Testis (tissue), 2 donors: ENCODE measurements at regions not wholly inside any gene's neighbourhood (a gene's known extent, or its start where the extent isn't known, plus 50 kb on each side); places are given as distances from the start of the nearest gene placed in this dataset.

ENCODE experiments used
- DNase-seq: peaks from one replicate; pipeline ENCODE4 v3.0.0-alpha.2; 2019
- H3K27ac ChIP-seq, 2 donors: fragments of 200-600 bp; sonication (generic); one replicate each; pipeline ENCODE4 v1.5.1; 2019
- H3K27me3 ChIP-seq: fragments of 200-600 bp; sonication (generic); one replicate; pipeline ENCODE4 v1.5.1; 2019
- H3K36me3 ChIP-seq: fragments of 200-600 bp; sonication (generic); one replicate; pipeline ENCODE4 v1.5.1; 2017; ENCODE audit warnings: low read depth; ENCODE audit errors: missing control alignments
- H3K4me1 ChIP-seq: fragments of 200-600 bp; sonication (generic); one replicate; pipeline ENCODE4 v1.5.1; 2019
- H3K4me3 ChIP-seq, 2 donors: fragments of 200-600 bp; sonication (generic); one replicate each; pipeline ENCODE4 v1.5.1; 2017 to 2019
- H3K9me3 ChIP-seq: fragments of 200-600 bp; sonication (generic); one replicate; pipeline ENCODE4 v1.5.1; 2017
- POLR2A ChIP-seq: fragments of 450-650 bp; IDR thresholded peaks from one replicate; pipeline ENCODE4 v1.6.1; 2017; ENCODE audit warnings: antibody characterized with exemption, mild to moderate bottlenecking, moderate library complexity
- WGBS, 2 donors: methylation state at CpG; one replicate each; pipeline ENCODE4 v1.1.5; 2018; 5-methylcytosine and 5-hydroxymethylcytosine counted together
- intact Hi-C: fragments of 100-400 bp; cut with DNase I; formaldehyde crosslinking; loops from one replicate; pipeline ENCODE4 v1.15.1; 2023; ENCODE audit warnings: low total_unique reads
- TF ChIP-seq, protein P1 (sequence below), 3 experiments: fragments of 450-650 bp in 2 of 3; fragments of 200-600 bp in 1 of 3; sonication (generic) in 1 of 3; IDR thresholded peaks; one replicate each; pipeline ENCODE4 v1.5.1; 2016 to 2019; ENCODE audit warnings: antibody characterized with exemption in 3 of 3, mild to moderate bottlenecking in 2 of 3, moderate library complexity in 1 of 3

DNA sequence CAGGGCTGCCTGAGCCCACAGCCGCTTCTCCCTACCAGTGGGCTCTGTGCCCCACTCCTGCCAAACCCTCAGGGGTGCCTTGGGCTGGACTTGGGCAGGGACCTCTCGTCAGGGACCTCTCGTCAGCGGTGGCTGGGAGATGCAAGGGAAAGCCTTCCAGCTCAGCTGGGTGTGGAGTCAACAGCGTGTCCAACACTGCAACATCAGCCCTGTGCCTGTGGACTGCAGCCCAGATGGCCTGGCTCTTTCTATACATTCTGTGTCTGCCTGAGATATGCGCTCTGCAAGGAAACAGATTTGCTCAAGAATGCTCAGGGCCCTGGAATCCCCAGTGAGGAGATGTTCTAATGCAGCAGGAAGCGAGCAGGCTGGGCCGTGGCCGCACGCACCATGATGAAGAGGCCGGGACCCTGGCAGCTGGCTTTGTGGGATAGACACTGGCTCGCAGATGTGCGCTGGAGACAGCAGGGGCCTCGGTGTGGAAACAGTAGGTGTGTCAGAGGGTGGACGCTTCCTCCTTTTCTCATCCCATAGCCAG is 85.0 kb upstream of the COL5A1 start:
- Histone ChIP-seq H3K9me3 (no peaks in the 10 kb centered on the region), H3K4me1 (no peaks in the 10 kb centered on the region), H3K27ac (no peak overlapping the region), H3K4me3 (no peak overlapping the region), H3K27me3 (no peaks in the 10 kb centered on the region), H3K36me3 (no peaks in the 10 kb centered on the region)
- DNase-seq: no peak
- TF ChIP-seq, protein P1, sequence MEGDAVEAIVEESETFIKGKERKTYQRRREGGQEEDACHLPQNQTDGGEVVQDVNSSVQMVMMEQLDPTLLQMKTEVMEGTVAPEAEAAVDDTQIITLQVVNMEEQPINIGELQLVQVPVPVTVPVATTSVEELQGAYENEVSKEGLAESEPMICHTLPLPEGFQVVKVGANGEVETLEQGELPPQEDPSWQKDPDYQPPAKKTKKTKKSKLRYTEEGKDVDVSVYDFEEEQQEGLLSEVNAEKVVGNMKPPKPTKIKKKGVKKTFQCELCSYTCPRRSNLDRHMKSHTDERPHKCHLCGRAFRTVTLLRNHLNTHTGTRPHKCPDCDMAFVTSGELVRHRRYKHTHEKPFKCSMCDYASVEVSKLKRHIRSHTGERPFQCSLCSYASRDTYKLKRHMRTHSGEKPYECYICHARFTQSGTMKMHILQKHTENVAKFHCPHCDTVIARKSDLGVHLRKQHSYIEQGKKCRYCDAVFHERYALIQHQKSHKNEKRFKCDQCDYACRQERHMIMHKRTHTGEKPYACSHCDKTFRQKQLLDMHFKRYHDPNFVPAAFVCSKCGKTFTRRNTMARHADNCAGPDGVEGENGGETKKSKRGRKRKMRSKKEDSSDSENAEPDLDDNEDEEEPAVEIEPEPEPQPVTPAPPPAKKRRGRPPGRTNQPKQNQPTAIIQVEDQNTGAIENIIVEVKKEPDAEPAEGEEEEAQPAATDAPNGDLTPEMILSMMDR (IDR thresholded peaks at IDR 0.05): no peak
- TF ChIP-seq POLR2A: no peak
- WGBS, 2 donors: 81 to 87% methylated on average over 8 to 15 of the region's 15 CpGs
- intact Hi-C loops: no loop called here

DNA sequence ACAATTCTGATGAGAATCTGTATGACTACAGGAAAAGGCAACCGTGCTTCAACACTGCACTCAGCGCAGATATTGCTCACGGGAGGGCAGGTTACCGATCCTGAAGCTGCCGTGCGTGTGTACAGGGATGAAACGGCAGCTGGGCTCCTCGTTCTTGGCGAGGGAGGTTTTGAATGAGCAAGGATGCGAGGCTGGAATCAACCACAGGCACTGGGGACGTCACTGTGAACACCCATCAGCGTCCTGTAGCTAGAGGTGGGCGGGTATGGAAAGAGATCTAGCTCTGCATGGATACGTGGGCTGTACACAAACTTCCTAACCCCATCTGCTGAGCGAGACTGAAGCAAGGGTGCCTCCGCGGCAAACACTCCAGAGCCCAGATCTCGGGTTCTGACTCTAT is 84.3 kb upstream of the COL5A1 start:
- Histone ChIP-seq H3K27me3 (no peaks in the 10 kb centered on the region), H3K4me1 (no peaks in the 10 kb centered on the region), H3K9me3 (no peaks in the 10 kb centered on the region), H3K4me3 (no peak overlapping the region), H3K36me3 (no peaks in the 10 kb centered on the region), H3K27ac (no peak overlapping the region)
- DNase-seq: no peak
- TF ChIP-seq, protein P1 (IDR thresholded peaks at IDR 0.05): no peak
- TF ChIP-seq POLR2A: no peak
- intact Hi-C loops: no loop called here
- 76 to 91% methylated on average over 18 of the region's 18 CpGs for WGBS, 2 donors

DNA sequence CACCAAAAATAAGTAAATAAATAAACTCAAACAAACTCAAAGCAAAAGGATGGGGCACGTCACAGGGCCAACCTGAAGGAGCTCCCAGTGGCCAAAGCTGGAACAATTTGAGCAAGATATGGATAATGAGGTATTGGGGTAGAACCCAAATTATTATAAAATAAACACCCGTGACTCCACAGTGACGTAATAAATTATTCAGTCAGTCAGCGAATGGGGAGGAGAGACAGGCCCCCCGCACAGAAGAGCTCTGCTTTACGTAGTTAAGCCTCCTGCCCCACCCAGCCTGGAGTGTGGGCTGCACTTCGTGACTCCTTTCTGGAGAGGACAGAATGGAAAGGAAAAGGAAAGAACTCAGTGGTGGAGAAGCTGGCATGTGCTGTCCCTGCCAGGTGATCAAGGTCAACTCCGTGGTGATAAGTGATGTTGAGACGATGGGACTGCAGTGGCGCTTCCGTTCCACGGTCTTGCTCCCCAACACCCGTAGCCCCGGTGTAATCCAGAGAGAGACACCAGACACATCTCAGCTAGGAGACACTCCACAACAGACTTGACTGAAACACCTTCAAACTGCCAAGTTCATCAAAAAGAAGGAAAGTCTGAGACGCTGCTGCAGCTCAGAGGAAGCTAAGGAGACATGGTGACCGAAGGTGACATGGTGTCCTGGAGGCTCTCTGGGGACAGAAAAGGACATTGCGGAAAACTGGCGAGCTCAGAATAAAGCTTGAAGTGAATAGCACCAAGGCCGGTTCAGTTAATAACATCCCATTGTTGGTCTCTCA is 83.3 kb upstream of the COL5A1 start:
- 85 to 89% methylated on average over 19 of the region's 19 CpGs for WGBS, 2 donors

DNA sequence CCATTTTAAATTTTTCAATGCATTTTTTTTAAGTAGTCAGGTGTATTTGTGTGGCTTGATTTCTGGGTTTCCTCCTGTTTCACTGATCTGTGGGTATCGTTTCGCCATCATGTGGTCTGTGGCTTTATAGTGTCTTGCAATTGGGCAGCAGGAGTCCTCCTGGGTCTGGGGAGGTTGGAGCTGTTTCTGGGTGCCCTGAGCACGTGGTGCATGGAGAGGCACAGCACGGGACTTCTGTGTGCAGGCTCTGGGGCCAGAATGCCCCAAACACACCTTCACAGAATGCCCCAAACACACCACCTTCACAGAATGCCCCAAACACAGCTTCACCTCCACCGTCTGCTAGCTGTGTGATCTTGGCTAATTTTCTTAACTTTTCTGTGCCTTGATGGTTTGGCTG is 82.6 kb upstream of the COL5A1 start:
- TF ChIP-seq POLR2A: no peak
- TF ChIP-seq, protein P1 (IDR thresholded peaks at IDR 0.05): no peak
- H3K27me3 ChIP-seq: no peaks in the 10 kb centered on the region
- no peaks in the 10 kb centered on the region for H3K4me1 ChIP-seq
- no peaks in the 10 kb centered on the region for H3K9me3 ChIP-seq
- WGBS, 2 donors: 82 to 92% methylated on average over 3 to 5 of the region's 5 CpGs
- H3K36me3 ChIP-seq: no peaks in the 10 kb centered on the region
- no peak for DNase-seq
- H3K27ac ChIP-seq: no peak overlapping the region
- intact Hi-C loops: no loop called here
- H3K4me3 ChIP-seq: no peak overlapping the region

More for the DNA sequence above, 83.3 kb upstream of the COL5A1 start:
- Histone ChIP-seq H3K27ac (no peak overlapping the region), H3K27me3 (no peaks in the 10 kb centered on the region), H3K36me3 (no peaks in the 10 kb centered on the region), H3K4me1 (no peaks in the 10 kb centered on the region), H3K4me3 (no peak overlapping the region), H3K9me3 (no peaks in the 10 kb centered on the region)
- no peak for DNase-seq
- intact Hi-C loops: no loop called here
- TF ChIP-seq POLR2A: no peak

DNA sequence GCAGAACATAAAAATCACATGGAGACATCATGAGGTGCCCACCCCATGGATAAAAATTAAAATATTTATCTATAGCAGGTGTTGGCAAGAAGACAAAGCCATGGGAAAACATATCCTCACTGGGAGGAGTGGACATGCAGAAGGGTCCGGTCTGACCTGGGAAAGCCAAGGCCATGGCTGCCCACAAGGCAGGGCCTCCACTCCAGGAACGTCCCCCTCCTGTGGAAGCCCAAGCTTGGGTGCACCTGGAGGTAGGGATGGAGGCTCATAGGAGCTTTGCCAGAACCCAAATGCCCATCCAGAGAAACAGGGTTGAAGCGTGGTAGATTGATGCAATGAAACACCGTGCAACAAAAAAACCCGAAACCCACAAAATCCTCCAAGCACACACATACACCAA is 81.4 kb upstream of the COL5A1 start:
- WGBS, 2 donors: 84 to 88% methylated on average over 5 of the region's 5 CpGs
- no peaks in the 10 kb centered on the region for H3K36me3 ChIP-seq
- no peak overlapping the region for H3K27ac ChIP-seq
- no peak for TF ChIP-seq POLR2A
- TF ChIP-seq, protein P1 (IDR thresholded peaks at IDR 0.05): no peak
- H3K4me3 ChIP-seq: no peak overlapping the region
- intact Hi-C loops: no loop called here
- no peaks in the 10 kb centered on the region for H3K4me1 ChIP-seq
- H3K27me3 ChIP-seq: no peaks in the 10 kb centered on the region
- DNase-seq: no peak
- no peaks in the 10 kb centered on the region for H3K9me3 ChIP-seq
